KBM-7 (cell line): ENCODE measurements at regions not wholly inside any gene's neighbourhood (a gene's known extent, or its start where the extent isn't known, plus 50 kb on each side); places are given as distances from the start of the nearest gene placed in this dataset.
A peak's percentile ranks its signal among the peaks of the same experiment; 100 is the strongest.
"Not testable (repeated sequence)": the region's sequence is repeated elsewhere in the genome, so short reads cannot be mapped to it uniquely, and the experiment has no call there.

Experiments used
- DNase-seq: peaks from one replicate; pipeline ENCODE4 v3.0.0-alpha.2; 2015
- in situ Hi-C: fragments of 300-500 bp; cut with MboI; formaldehyde crosslinking; loops from 2 replicates; pipeline ENCODE4 v1.14.3; 2020; ENCODE audit warnings: low sequenced_read_pairs, low pct_unique_long_range_greater_than_20kb, mixed read lengths

GRCh38 chrX:110491846-110492620 lies 133.4 kb downstream of the RTL9 start:
- in situ Hi-C loops: no loop called here
- DNase-seq: no peak

DNA sequence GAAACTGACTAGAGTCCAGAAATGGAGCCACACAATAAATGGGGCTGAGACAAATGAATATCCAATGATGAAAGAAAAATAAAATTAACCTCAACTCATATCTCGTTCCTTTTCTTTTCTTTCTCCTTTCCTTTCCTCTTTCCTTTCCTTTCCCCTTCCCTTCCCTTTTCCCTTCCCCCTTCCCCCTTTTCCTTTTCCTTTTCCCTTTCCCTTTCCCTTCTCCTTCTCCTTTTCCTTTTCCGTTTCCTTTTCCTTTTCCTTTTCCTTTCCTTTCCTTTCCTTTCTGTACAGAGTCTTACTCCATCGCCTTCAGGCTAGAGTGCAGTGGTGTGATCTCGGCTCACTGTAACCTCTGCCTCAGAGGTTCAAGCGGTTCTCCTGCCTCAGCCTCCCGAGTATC lies 146.3 kb downstream of the RTL9 start:
- in situ Hi-C loops: no loop called here
- no peak for DNase-seq

GRCh38 chrX:110509755-110510532 lies 151.3 kb downstream of the RTL9 start:
- in situ Hi-C loops: no loop called here
- no peak for DNase-seq

GRCh38 chrX:110511238-110511637 lies 152.6 kb downstream of the RTL9 start:
- in situ Hi-C loops: no loop called here
- no peak for DNase-seq

- DNase-seq: no peak
- in situ Hi-C loops: no loop called here
Observed at GRCh38 chrX:110512341-110512740, 153.7 kb downstream of the RTL9 start.

- in situ Hi-C loops: no loop called here
- no peak for DNase-seq
Observed at GRCh38 chrX:110514509-110514908, 155.9 kb downstream of the RTL9 start.

GRCh38 chrX:110519501-110519900 lies 160.9 kb downstream of the RTL9 start:
- no peak for DNase-seq
- in situ Hi-C loops: no loop called here

DNA sequence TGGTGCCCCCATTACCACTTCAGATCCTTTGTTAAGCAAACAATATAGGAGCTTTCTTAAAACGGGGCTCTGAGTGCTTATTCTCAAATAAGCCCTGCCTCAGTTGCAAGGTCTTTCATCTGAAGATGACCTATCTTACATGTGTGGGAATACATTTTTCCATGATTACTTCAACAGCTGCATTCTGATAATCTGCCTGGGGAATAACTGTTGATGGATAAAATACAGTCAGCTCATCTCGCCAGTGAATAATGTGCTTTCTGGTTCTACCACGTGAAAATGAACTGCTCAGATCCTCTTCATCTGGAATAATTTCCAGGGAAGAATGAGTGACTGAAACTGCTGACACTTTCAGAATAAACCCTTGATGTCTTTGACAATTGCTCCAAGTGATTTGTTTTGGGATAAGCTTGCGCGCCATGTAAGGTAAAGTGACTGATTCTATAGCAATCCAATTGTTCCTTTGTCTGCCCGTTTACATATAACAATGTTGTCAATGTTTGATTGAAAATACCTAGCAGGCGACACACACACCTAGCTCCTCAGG lies 161.3 kb downstream of the RTL9 start:
- no peak for DNase-seq
- in situ Hi-C loops: no loop called here

DNA sequence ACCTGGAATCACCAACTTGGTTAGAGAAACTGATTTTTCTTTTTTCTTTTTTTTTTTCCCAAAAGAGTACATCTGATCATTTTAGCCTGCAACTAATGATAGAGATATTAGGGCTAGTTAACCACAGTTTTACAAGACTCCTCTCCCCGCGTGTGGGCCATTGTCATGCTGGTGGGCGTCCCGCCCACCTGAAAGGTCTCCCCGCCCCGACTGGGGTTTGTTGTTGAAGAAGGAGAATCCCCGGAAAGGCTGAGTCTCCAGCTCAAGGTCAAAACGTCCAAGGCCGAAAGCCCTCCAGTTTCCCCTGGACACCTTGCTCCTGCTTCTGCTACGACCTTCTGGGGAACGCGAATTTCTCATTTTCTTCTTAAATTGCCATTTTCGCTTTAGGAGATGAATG lies 162.0 kb downstream of the RTL9 start:
- DNase-seq, in situ Hi-C loops: not testable (repeated sequence)

GRCh38 chrX:110531873-110532580 lies 173.4 kb downstream of the RTL9 start:
- in situ Hi-C loops: no loop called here
- DNase-seq: no peak

DNA sequence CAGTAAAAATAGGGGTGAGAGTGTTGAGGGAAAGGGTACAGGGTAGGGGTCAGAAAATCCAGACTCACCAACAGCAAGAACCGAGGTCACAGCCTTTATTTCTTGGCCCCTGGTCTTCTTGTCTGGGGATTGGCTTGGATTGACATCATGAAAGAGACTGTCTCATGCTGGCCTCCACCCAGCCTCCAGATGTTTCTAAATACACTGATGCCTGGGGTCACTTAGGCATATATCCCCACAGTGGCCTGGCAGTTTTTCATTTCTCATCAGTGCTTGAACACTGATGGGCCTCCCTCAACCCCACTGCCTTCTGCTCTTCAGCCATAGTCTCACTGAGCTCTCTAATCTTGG lies 173.9 kb downstream of the RTL9 start:
- in situ Hi-C loops: no loop called here
- no peak for DNase-seq

DNA sequence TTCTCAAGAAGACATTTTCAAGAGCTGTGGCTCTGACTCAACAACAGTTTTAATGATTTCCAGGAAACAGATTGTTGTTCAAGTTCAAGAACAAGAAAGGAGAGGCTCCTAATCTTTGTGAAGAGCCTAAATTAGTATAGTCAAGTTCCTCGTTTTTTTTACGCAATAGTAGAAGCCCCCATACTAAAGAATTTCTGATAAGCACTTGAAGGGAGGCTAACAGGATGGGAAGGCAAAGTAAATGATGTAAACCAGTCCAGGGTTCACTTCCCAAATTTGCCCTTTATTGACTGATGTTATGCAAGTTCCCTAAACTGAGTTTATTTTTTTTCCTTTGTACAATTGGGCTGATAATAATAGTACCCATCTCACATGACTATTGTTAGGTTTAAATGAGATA lies 178.2 kb downstream of the RTL9 start:
- in situ Hi-C loops: no loop called here
- peak; percentile 72 for DNase-seq

DNA sequence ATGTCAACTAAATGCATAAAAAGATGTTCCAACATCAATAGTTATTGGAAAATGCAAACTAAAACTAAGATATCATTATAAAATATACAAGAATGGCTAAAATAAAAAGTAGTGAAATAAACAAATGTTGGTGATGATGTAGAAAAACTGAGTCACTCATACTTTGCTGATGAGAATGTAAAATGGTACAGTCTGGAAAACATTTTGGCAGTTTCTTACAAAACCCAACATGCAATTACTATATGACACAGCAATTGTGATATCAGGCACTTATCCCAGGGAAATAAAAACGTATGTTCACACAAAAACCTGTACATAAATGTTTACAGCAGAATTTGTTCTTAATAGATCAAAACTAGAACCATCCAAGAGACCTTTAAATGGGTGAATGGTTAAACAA lies 182.6 kb downstream of the RTL9 start:
- in situ Hi-C loops: no loop called here
- DNase-seq: no peak

GRCh38 chrX:110550854-110551253 lies 192.2 kb downstream of the RTL9 start:
- in situ Hi-C loops, DNase-seq: not testable (repeated sequence)

- in situ Hi-C loops: no loop called here
- DNase-seq: no peak
Observed at GRCh38 chrX:110557864-110558263, 199.2 kb downstream of the RTL9 start.

GRCh38 chrX:110558406-110558805 lies 199.8 kb downstream of the RTL9 start:
- DNase-seq: no peak
- in situ Hi-C loops: no loop called here

GRCh38 chrX:110561034-110561433 lies 202.4 kb downstream of the RTL9 start:
- no peak for DNase-seq
- in situ Hi-C loops: no loop called here

GRCh38 chrX:110563282-110563681 lies 204.6 kb downstream of the RTL9 start:
- no peak for DNase-seq
- in situ Hi-C loops: no loop called here

- DNase-seq: peak; percentile 49
- in situ Hi-C loops: no loop called here
Observed at GRCh38 chrX:110568441-110568840, 209.8 kb downstream of the RTL9 start.

GRCh38 chrX:110569506-110569905 lies 210.9 kb downstream of the RTL9 start:
- peak; percentile 76 for DNase-seq
- in situ Hi-C loops: no loop called here
